SH-SY5Y (cell line): ENCODE measurements at regions not wholly inside any gene's neighbourhood (a gene's known extent, or its start where the extent isn't known, plus 50 kb on each side); places are given as distances from the start of the nearest gene placed in this dataset.

Experiments
- GATA2 ChIP-seq: IDR thresholded peaks from 2 replicates; pipeline ENCODE4 v1.6.1; 2011; ENCODE audit warnings: mild to moderate bottlenecking, low read depth, low read length
- GATA3 ChIP-seq: IDR thresholded peaks from 2 replicates; pipeline ENCODE4 v1.6.1; 2011; ENCODE audit warnings: low read depth, mild to moderate bottlenecking, low read length, moderate library complexity

- TF ChIP-seq GATA3 (no peak), GATA2 (no peak)
Measured at GRCh38 chr11:38226684-38227083, 1628.6 kb upstream of the RAG2 start.

DNA sequence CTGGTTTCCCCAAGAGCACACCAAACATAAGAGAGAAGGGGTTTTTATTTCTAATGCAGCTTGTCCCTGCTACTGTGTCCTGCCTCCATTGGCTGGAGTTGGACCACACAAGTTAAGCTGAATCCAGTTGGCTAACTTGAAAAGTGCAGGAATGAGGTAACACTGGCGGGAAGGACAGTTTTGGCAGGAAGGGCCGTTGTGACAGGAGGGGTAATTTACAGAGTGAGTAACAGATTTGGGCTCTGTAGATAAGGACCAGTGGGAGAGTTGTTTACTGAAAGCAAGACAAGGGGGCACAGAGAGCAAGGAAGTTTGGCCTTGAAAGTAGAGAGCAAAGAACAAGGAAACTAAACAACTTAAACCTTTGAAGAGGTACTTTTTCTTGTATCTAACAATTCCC lies 1623.3 kb upstream of the RAG2 start:
- TF ChIP-seq GATA3 (no peak), GATA2 (no peak)

GRCh38 chr11:38219636-38220035 lies 1621.6 kb upstream of the RAG2 start:
- TF ChIP-seq GATA3 (no peak), GATA2 (no peak)

GRCh38 chr11:38208951-38209350 lies 1610.9 kb upstream of the RAG2 start:
- TF ChIP-seq GATA2, result no peak
- TF ChIP-seq GATA3, result no peak

DNA sequence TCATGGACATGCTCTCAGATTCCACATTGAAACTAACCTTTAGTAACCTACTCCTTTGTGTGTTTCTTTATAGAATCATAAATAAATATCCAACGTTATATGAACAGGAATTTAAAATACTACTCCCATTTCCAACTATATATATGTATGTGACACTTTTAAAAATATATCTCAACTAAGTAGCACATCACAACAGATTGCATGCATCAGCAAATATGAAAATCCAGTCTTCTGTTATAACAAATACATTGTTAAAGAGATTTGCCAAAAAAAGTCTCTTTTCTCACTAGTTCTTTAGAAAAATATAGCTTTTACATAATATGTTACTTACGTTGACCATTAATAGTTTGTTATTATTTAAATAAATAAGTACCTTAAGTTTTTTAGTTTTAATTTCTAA lies 1608.6 kb upstream of the RAG2 start:
- TF ChIP-seq GATA3 (no peak), GATA2 (no peak)

DNA sequence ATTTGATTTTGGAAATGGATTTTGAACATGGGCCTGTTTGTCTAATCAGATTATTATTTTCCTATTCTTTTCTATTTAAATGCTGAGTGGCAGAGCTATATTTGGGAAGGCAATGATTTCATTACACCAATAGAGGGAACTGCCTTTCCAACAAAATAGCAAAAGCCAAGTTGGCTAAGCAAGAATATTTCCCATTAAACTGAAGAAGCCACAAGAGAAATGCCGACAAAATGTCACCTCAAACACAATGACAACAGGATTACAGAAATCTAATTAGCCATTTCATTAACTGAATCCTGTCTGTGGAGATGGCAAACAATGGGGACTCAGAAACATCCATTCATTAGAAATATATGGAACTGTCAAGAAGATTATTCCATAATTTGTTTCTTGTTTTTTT lies 1593.1 kb upstream of the RAG2 start:
- TF ChIP-seq GATA3 (no peak), GATA2 (no peak)

DNA sequence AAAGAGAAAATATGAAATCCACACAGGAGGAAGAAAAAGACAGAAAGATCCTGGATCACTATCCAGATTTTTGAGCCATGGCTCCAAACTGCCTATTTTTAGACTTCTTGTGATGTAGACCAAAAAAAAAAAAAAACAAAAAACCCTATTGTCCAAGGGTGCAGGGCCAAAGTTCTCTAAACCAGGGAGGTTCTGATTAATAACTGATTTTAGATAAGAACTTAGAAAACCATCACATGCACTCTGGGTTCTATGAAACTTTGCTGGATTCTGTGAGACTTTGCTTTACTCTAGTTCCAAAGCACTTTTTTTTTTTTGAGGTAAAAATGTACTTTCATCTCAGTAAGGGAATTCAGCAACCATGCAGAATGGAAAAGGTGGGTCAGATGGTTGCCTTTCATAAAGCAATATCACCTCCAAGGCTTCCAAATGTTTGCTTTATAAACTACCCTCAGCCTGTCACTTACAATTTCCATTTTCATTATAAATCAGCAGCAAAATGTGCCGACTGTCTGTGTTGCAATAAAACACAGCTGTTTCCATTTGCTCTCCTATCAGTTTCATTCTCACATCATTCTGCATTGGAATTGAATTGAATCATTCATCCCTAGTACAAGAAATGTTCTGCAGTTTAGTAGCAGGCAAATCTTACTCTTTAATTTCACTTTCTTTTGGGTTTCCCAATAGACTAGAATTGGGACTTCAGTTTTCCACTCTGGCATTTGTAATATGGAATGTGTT lies 1584.3 kb upstream of the RAG2 start:
- TF ChIP-seq GATA2, result no peak
- no peak for TF ChIP-seq GATA3

DNA sequence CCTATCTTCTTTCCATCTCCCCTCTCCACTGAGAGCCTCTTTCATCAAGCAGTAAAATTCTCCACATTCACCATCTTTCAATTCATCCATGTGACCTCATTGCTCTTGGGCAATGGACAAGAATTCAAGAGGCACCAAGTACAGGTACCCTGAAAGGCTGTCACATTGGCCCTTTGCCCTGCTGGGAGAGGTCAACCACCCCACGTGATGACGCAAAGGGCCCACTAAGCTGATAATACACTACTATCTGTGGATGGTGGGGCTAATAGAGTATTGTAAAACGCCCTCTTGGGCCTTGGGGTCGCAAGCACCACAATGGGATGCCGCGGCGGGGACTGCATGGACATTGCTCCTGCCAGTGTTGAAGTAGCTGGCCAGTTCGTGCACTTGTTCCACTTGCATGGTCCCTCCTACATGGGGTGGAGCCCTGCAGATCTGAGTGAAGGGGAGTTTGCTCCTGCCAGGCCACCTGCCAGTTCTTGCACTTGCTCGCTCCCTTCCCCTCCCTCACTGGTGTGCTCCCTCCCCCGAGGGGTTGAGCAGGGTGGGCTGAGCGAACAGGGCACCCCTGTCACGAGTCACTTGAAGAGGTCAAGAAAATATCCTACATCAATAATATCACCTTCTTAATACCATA lies 1578.8 kb upstream of the RAG2 start:
- no peak for TF ChIP-seq GATA2
- no peak for TF ChIP-seq GATA3

GRCh38 chr11:38173676-38174075 lies 1575.6 kb upstream of the RAG2 start:
- TF ChIP-seq GATA2 (no peak), GATA3 (no peak)

DNA sequence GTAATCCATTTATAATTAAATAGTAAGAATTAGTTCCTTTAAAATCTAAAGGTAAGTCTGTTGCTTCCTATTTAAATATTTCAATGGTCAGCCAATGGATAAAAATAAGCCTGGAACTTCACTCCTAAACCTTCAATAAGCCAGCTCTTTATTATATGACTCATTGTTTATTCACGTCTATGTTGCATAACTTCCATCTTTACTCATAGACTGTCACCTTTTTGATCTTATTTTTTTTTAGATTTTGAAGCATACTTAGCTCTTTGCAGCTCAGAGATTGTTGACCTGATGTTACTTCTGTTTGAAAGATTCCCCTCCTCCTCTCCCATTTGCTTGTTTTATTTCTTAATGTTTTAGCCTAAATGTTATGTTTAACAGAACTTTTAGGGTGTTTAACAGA lies 1571.2 kb upstream of the RAG2 start:
- TF ChIP-seq GATA3 (no peak), GATA2 (no peak)

- no peak for TF ChIP-seq GATA3
- no peak for TF ChIP-seq GATA2
Measured at GRCh38 chr11:38163526-38163925, 1565.5 kb upstream of the RAG2 start.

DNA sequence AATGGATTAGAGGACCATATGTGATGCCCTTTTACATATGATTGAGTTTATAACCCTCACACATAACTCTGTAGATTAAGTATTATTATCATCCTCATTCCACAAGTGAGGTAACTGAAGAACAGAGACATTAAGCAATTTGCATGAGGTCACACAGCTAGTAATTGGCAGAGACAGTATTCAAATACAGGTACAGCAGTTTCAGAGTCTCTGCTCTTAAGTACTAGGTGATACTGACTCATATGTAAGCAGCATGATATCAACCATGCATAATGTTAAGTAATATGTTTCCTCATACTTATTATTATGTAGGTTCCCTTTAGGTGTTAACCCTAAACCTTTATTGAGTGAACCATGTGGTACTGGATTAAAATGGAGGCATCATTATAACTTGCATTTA lies 1562.4 kb upstream of the RAG2 start:
- TF ChIP-seq GATA3, result no peak
- TF ChIP-seq GATA2, result no peak

DNA sequence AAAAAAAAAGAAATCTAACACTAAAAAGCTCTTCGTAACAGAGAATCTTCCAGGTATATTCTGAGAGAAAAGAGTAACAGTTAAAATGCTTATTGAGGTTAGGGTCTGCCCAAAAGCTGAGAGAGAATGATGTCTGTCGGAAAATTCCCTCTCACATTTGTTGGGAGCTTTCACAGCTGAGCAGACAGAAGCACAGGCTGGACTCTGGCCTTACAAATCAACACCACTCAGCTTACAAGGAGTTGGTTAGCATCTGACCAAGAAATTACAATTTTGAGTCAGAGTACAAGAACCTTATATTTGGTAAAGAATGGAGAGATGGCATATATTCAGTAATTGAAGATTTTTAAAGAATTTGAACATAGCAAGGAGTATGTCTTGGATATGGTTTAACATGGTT lies 1561.0 kb upstream of the RAG2 start:
- TF ChIP-seq GATA2 (no peak), GATA3 (no peak)

- no peak for TF ChIP-seq GATA2
- no peak for TF ChIP-seq GATA3
Measured at GRCh38 chr11:38156495-38157146, 1558.6 kb upstream of the RAG2 start.

DNA sequence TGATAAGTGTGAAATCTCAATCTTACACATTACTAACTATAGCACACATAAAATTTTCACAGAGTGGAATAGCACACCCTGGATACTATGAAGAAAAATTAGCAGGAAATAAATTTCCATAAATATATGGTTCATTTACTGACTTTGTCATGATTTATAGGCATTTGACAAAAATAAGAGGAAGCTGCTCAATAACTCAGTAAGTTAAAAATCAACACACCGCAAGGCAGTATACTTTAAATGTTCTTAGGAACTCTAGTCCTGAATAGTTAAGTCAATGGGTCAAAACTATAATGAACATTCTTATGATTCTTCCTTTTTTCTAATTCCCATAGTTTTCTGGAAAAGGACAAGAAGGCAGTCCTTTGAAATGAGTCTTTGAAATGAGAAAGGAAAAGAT lies 1557.8 kb upstream of the RAG2 start:
- TF ChIP-seq GATA2 (no peak), GATA3 (no peak)
